ENCODE measurements at regions not wholly inside any gene's neighbourhood (a gene's known extent, or its start where the extent isn't known, plus 50 kb on each side); places are given as distances from the start of the nearest gene placed in this dataset.

DNA sequence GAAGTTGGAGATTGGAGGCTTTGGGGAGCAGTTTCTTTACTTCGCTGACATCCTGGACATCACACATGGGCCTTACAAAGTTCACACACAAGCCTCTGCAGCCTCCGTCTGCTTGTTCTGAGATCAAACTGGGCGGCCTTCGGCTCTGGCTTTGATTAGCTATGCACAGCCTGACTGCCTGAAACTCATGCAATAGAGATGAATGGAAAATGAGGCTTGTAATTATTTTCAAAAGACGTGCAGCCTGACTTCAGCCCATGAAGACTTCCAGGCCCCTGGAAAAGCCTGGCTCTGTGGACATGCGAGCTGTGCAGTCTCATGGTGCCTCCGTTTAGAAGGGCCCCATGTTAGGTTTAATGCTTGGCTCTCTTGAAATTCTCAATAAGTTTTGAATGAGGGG, 480.5 kb upstream of the SULF2 start:
- TF ChIP-seq POLR2AphosphoS5 (IDR thresholded peaks at IDR 0.05; ENCODE audit: low read depth, low read length) (no peak), EP300 (IDR thresholded peaks at IDR 0.05; ENCODE audit: low read depth in 2 of 2, low read length in 2 of 2) (no peak), EP300 (CRISPR knock-in tag; IDR thresholded peaks at IDR 0.05; ENCODE audit: borderline replicate concordance) (no peak), EZH2 (conservative IDR thresholded peaks at IDR 0.05; ENCODE audit: low read depth, low read length) (no peak), NFE2 (CRISPR knock-in tag; IDR thresholded peaks at IDR 0.05) (no peak), POLR2A (IDR thresholded peaks at IDR 0.05; ENCODE audit: insufficient read depth in 1 of 2, low read depth in 2 of 2, low read length in 2 of 2) (no peak)
